GM18867 (cell line): ENCODE measurements at regions not wholly inside any gene's neighbourhood (a gene's known extent, or its start where the extent isn't known, plus 50 kb on each side); places are given as distances from the start of the nearest gene placed in this dataset.
A peak's percentile ranks its signal among the peaks of the same experiment; 100 is the strongest.

Source experiments
- ATAC-seq: cut with Tn5 transposase; IDR thresholded peaks from one replicate; pipeline ENCODE4 v1.9.1; 2021; ENCODE audit warnings: mild to moderate bottlenecking, moderate library complexity; ENCODE audit not compliant: unreplicated experiment

- ATAC-seq: no peak
Measured at GRCh38 chr9:89554307-89555035, 50.3 kb upstream of the GADD45G start.

DNA sequence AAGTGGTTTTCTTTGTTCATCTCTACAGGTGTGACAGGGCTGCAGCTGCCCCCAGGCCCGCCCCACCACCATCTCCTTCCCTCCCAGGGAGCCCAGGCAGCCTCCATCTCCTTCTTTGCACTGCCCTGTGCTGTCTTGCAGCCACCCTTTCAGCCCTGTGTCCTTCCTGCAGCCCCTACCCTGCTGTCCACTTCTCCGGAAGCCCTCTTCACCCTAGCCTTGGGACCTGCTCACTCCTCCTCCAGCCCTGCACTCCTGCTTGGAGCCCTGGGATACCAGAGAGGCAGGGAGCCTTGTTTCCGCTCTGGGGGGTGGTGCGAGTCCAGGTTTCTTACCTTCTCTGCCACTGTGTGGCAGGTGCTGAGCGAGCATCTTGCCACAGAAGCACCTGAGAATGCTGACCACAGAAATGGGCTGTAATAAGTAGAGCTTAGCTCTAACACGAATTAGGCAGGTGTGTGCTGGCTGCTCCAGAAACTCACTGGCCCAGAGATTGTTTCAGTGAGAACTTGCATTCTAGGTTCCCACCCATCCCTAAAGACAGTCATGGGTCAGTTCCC is 51.3 kb upstream of the GADD45G start:
- ATAC-seq: no peak

GRCh38 chr9:89550346-89550927 is 52.5 kb upstream of the SEMA4D start:
- no peak for ATAC-seq

- peak; percentile 91 for ATAC-seq
Measured at GRCh38 chr9:89549031-89549644, 51.2 kb upstream of the SEMA4D start.

DNA sequence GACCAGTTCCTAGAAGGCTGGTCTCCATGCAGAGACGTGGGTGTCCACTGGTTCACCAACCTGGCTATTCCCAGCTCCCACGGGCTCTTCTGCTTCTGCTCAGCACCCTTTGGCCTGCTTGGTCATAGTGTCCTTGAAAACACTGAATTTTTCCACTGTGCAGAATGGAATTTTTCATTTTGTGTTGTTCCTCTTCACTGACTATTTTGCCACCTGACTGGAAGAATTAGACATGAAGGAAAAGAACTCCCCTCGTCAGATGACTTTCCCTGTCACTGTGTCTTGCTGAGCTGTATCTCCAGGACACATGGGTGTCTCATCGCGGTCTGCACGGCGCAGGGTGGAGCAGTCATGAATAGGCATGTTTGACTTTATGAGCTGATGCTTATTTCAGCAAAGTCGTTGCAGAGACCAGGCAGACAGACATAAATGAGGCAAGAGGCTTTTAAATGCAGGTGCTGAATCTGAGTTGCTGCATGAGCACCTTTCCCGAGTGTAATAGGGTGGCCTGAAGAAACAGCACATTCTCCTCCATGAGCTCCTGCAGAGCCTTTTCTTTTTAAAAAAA is 50.2 kb upstream of the SEMA4D start:
- ATAC-seq: no peak
